Sigmoid colon (tissue), 4 donors: ENCODE measurements at regions not wholly inside any gene's neighbourhood (a gene's known extent, or its start where the extent isn't known, plus 50 kb on each side); places are given as distances from the start of the nearest gene placed in this dataset.

Source experiments
- CTCF ChIP-seq, 4 experiments: fragments of 450-650 bp in 3 of 4; fragments of 200-600 bp in 1 of 4; IDR thresholded peaks; one replicate each; pipeline ENCODE4 v1.5.1; 2016 to 2019; ENCODE audit warnings: antibody characterized with exemption in 4 of 4, mild to moderate bottlenecking in 3 of 4, moderate library complexity in 2 of 4
- EP300 ChIP-seq, 4 donors: sonication (generic); formaldehyde crosslinking; IDR thresholded peaks; one replicate each; pipeline ENCODE4 v1.6.1; 2017; ENCODE audit warnings: antibody characterized with exemption in 4 of 4

DNA sequence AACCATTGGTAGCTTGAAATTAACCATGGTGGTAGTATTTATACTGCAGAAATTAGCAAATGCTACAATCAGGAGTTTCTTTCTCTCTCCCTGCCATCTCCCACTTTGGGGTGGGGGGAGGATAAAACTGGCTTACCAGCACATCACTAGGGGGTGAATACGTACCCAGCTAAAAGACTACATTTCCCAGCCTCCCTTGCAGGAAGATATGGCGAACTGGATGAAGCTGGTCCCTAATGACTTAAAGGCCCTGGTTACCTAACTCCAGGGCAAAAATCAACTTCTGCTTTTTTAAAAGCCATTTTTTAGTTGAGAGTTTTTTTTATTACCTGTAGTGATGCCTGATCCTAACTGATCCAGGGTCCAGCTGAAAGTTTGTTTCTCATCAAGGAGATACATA lies 70.3 kb upstream of the RAB12 start:
- no peak for TF ChIP-seq CTCF (IDR thresholded peaks at IDR 0.05)
- TF ChIP-seq EP300 (IDR thresholded peaks at IDR 0.05) = no peak
